ENCODE measurements at regions not wholly inside any gene's neighbourhood (a gene's known extent, or its start where the extent isn't known, plus 50 kb on each side); places are given as distances from the start of the nearest gene placed in this dataset.

- no peak for TF ChIP-seq POLR2A (IDR thresholded peaks at IDR 0.05)
- TF ChIP-seq, protein P1, sequence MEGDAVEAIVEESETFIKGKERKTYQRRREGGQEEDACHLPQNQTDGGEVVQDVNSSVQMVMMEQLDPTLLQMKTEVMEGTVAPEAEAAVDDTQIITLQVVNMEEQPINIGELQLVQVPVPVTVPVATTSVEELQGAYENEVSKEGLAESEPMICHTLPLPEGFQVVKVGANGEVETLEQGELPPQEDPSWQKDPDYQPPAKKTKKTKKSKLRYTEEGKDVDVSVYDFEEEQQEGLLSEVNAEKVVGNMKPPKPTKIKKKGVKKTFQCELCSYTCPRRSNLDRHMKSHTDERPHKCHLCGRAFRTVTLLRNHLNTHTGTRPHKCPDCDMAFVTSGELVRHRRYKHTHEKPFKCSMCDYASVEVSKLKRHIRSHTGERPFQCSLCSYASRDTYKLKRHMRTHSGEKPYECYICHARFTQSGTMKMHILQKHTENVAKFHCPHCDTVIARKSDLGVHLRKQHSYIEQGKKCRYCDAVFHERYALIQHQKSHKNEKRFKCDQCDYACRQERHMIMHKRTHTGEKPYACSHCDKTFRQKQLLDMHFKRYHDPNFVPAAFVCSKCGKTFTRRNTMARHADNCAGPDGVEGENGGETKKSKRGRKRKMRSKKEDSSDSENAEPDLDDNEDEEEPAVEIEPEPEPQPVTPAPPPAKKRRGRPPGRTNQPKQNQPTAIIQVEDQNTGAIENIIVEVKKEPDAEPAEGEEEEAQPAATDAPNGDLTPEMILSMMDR (IDR thresholded peaks at IDR 0.05) = no peak
These were observed 2535.1 kb downstream of the ARAP2 start for GRCh38 chr4:33709247-33709646.
